A673 (cell line): ENCODE measurements at regions not wholly inside any gene's neighbourhood (a gene's known extent, or its start where the extent isn't known, plus 50 kb on each side); places are given as distances from the start of the nearest gene placed in this dataset.

ENCODE experiments used
- BruUV-seq: library from RNA; stranded (reverse); fragments of 400-500 nt; replicated peaks from 2 replicates; lab custom pipeline; 2021; lab: Mats Ljungman, UMichigan
- CTCF ChIA-PET: fragments of 300-600 bp; sonication (Branson Sonifier 250); formaldehyde crosslinking; loops from one replicate; lab custom pipeline; 2022; ENCODE audit warnings: antibody characterized with exemption; lab: Charles Lee
- POLR2A ChIA-PET: fragments of 300-600 bp; sonication (Branson Sonifier 250); formaldehyde crosslinking; loops from one replicate; lab custom pipeline; 2022; ENCODE audit warnings: antibody characterized with exemption; ENCODE audit not compliant: low non-redundant PET; lab: Charles Lee
- DNase-seq: peaks from one replicate; pipeline ENCODE4 v3.0.0-alpha.2; 2015; ENCODE audit warnings: low spot score
- H3K27ac ChIP-seq: fragments of 200-600 bp; sonication (generic); 2 replicates; pipeline ENCODE4 v1.5.1; 2016; ENCODE audit warnings: mixed run types, low read depth, mild to moderate bottlenecking, mixed read lengths, antibody characterized with exemption, low read length; ENCODE audit not compliant: poor library complexity, severe bottlenecking
- H3K27me3 ChIP-seq: fragments of 200-600 bp; sonication (generic); replicated peaks from 2 replicates; pipeline ENCODE4 v1.6.1; 2017; ENCODE audit warnings: mixed run types, low read depth, mild to moderate bottlenecking, mixed read lengths, antibody characterized with exemption, low read length; ENCODE audit not compliant: insufficient read depth, poor library complexity
- H3K36me3 ChIP-seq: fragments of 200-600 bp; sonication (generic); 2 replicates; pipeline ENCODE4 v1.6.1; 2016; ENCODE audit warnings: mixed run types, mild to moderate bottlenecking, mixed read lengths, antibody characterized with exemption, low read length; ENCODE audit not compliant: insufficient read depth, poor library complexity, severe bottlenecking
- H3K4me1 ChIP-seq: fragments of 200-600 bp; sonication (generic); 2 replicates; pipeline ENCODE4 v1.6.1; 2017; ENCODE audit warnings: mixed run types, mild to moderate bottlenecking, mixed read lengths, antibody characterized with exemption, low read length; ENCODE audit not compliant: insufficient read depth, poor library complexity, severe bottlenecking
- H3K4me3 ChIP-seq: fragments of 200-600 bp; sonication (generic); 2 replicates; pipeline ENCODE4 v1.5.1; 2016; ENCODE audit warnings: low read depth, mixed run types, mild to moderate bottlenecking, mixed read lengths, low read length; ENCODE audit not compliant: poor library complexity, severe bottlenecking
- H3K9me3 ChIP-seq: fragments of 200-600 bp; sonication (generic); 2 replicates; pipeline ENCODE4 v1.6.1; 2016; ENCODE audit warnings: mixed run types, low read depth, mild to moderate bottlenecking, mixed read lengths, antibody characterized with exemption, low read length; ENCODE audit not compliant: poor library complexity, severe bottlenecking
- EZH2 ChIP-seq: fragments of 200-600 bp; sonication (generic); IDR thresholded peaks from 2 replicates; pipeline ENCODE4 v1.6.1; 2017; ENCODE audit warnings: borderline replicate concordance, low read depth, mild to moderate bottlenecking, mixed read lengths, antibody characterized with exemption, low read length; ENCODE audit not compliant: poor library complexity, severe bottlenecking
- intact Hi-C: fragments of 100-400 bp; cut with micrococcal nuclease; formaldehyde crosslinking; loops from one replicate; pipeline ENCODE4 v1.10.0; 2022; ENCODE audit not compliant: unreplicated experiment
- TF ChIP-seq, protein P1 (sequence below): fragments of 300-800, 200-600 bp; sonication (generic); conservative IDR thresholded peaks from 2 replicates; pipeline ENCODE4 v1.5.1; 2017; ENCODE audit warnings: low read depth, mild to moderate bottlenecking, antibody characterized with exemption, low read length, moderate library complexity, mixed read lengths

DNA sequence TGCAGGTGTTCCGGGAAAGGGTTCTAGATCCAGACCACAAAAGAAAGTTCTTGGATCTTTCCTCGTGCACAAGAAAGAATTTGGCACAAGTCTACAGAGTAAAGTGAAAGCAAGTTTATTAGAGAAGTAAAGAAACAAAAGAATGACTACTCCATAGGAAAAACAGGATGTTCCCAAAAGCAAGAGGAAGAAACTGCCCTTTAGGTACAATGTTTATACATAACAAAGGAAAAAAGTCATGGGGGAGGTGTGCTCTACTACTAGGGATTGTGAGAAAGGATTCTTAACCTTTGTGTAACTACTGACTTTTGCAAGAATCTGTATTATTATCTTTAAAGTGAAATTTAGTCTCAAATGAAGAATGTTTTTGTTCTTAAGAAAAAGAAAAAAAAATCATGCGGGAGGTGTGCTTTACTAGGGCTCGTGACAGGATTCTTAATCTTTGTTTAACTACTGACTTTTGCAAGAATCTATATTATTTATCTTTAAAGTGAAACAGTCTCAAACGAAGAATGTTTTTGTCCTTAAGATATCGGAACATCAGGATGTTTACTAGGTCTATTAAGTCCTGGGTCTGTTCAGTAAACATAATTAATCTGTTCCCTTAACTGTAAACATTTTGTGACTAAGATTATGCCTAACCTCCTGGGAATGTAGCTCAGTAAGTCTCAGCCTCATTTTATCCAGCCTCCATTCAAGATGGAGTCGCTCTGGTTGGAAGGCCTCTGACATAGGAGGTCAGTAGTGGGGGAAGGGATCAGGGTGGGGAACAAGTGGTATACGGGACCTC lies 110.4 kb upstream of the BEND4 start:
- POLR2A ChIA-PET, result no interaction called here
- intact Hi-C loops, result no loop called here
- Histone ChIP-seq H3K27me3 (no peaks in the 10 kb centered on the region), H3K27ac (no peak overlapping the region), H3K4me1 (no peaks in the 10 kb centered on the region), H3K4me3 (no peak overlapping the region), H3K36me3 (no peaks in the 10 kb centered on the region), H3K9me3 (no peaks in the 10 kb centered on the region)
- no peak for TF ChIP-seq EZH2
- TF ChIP-seq, protein P1, sequence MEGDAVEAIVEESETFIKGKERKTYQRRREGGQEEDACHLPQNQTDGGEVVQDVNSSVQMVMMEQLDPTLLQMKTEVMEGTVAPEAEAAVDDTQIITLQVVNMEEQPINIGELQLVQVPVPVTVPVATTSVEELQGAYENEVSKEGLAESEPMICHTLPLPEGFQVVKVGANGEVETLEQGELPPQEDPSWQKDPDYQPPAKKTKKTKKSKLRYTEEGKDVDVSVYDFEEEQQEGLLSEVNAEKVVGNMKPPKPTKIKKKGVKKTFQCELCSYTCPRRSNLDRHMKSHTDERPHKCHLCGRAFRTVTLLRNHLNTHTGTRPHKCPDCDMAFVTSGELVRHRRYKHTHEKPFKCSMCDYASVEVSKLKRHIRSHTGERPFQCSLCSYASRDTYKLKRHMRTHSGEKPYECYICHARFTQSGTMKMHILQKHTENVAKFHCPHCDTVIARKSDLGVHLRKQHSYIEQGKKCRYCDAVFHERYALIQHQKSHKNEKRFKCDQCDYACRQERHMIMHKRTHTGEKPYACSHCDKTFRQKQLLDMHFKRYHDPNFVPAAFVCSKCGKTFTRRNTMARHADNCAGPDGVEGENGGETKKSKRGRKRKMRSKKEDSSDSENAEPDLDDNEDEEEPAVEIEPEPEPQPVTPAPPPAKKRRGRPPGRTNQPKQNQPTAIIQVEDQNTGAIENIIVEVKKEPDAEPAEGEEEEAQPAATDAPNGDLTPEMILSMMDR, result no peak
- no TSS peak for BruUV-seq
- CTCF ChIA-PET, result no interaction called here
- no peak for DNase-seq

DNA sequence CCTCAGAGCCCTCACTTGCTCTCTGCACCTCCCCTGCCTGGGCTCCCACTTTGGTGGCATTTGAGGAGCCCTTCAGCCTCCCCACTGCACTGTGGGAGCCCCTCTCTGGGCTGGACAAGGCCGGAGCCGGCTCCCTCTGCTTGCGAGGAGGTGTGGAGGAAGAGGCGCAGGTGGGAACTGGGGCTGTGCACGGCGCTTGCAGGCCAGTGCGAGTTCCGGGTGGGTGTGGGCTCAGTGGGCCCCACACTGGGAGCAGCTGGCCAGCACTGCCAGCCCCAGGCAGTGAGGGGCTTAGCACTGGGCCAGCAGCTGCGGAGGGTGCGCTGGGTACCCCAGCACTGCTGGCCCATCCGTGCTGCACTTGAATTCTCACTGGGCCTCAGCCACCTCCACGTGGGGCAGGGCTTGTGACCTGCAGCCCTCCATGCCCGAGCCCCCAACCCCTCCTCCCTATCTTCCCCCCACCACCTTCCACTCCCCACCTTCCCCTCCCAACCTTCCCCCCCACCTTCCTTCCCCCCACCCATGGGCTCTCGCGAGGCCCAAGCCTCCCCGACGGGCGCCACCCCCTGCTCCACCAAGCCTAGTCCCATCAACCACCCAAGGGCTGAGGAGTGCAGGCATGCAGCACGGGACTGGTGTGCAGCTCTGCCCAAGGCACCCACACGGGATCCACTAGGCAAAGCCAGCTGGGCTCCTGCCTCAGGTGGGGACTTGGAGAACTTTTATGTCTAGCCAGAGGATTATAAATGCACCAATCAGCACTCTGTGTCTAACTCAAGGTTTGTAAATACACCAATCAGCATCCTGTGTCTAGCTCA lies 113.5 kb upstream of the BEND4 start:
- TF ChIP-seq, protein P1, result no peak
- no peak for TF ChIP-seq EZH2
- ChIA-PET POLR2A (no interaction called here), CTCF (no interaction called here)
- Histone ChIP-seq H3K9me3 (no peaks in the 10 kb centered on the region), H3K27ac (no peak overlapping the region), H3K4me1 (no peaks in the 10 kb centered on the region), H3K4me3 (no peak overlapping the region), H3K27me3 (no peaks in the 10 kb centered on the region), H3K36me3 (no peaks in the 10 kb centered on the region)
- intact Hi-C loops, result no loop called here
- no peak for DNase-seq
- BruUV-seq, result no TSS peak

DNA sequence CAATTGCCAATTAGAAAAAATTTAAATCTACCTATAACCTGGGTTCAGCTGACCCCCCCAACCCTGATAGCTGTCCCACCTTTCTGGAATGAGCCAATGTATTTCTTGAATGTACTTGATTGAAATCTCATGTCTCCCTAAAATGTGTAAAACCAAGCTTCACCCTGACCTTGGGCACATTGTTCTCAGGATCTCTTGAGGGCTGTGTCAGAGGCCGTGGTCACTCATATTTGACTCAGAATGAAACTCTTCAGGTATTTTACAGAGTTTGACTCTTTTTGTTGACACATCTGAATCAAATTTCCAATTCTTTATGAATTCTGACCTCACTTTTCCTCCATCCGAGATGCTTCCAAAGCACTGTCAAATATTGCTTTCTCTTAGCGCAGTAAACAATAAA lies 115.3 kb upstream of the BEND4 start:
- BruUV-seq, result no TSS peak
- H3K36me3 ChIP-seq, result no peaks in the 10 kb centered on the region
- TF ChIP-seq, protein P1, result no peak
- TF ChIP-seq EZH2, result no peak
- no peak overlapping the region for H3K27ac ChIP-seq
- ChIA-PET CTCF (no interaction called here), POLR2A (no interaction called here)
- no peaks in the 10 kb centered on the region for H3K27me3 ChIP-seq
- intact Hi-C loops, result no loop called here
- no peak for DNase-seq
- H3K9me3 ChIP-seq, result no peaks in the 10 kb centered on the region
- no peaks in the 10 kb centered on the region for H3K4me1 ChIP-seq
- H3K4me3 ChIP-seq, result no peak overlapping the region
